ENCODE measurements at regions not wholly inside any gene's neighbourhood (a gene's known extent, or its start where the extent isn't known, plus 50 kb on each side); places are given as distances from the start of the nearest gene placed in this dataset.

DNA sequence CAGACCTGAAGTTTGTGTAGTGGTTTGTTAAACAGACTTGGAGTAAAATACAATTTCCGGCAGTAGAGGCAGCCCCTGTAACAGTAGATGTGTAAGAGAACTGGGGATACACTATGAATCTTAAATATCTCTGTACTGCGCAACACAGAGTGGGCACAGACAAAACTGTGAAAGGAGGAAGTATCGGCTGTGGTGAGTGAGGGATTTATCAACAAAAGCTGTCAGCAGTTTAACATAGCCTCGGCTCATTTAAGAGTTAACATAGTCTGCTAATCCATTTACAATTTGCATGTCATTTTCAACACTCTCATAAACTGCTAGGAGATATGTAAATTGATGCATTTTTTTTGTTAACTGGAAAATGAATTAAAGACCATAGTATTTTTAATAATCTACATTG lies 225.2 kb downstream of the ZWINT start:
- no peaks in the 10 kb centered on the region for H3K27me3 ChIP-seq (ENCODE audit: insufficient read depth, low read depth)
- H3F3A ChIP-seq (ENCODE audit: insufficient read depth, low read depth), result no peaks in the 10 kb centered on the region
- no peak for TF ChIP-seq EZH2 (IDR thresholded peaks at IDR 0.05; ENCODE audit: low read depth)
- TF ChIP-seq, protein P1, sequence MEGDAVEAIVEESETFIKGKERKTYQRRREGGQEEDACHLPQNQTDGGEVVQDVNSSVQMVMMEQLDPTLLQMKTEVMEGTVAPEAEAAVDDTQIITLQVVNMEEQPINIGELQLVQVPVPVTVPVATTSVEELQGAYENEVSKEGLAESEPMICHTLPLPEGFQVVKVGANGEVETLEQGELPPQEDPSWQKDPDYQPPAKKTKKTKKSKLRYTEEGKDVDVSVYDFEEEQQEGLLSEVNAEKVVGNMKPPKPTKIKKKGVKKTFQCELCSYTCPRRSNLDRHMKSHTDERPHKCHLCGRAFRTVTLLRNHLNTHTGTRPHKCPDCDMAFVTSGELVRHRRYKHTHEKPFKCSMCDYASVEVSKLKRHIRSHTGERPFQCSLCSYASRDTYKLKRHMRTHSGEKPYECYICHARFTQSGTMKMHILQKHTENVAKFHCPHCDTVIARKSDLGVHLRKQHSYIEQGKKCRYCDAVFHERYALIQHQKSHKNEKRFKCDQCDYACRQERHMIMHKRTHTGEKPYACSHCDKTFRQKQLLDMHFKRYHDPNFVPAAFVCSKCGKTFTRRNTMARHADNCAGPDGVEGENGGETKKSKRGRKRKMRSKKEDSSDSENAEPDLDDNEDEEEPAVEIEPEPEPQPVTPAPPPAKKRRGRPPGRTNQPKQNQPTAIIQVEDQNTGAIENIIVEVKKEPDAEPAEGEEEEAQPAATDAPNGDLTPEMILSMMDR (conservative IDR thresholded peaks at IDR 0.05), result no peak
- no TSS peak for BruUV-seq (replicated peaks)
- H3K27ac ChIP-seq, result no peak overlapping the region
- no peaks in the 10 kb centered on the region for H3K4me1 ChIP-seq (replicated peaks; ENCODE audit: insufficient read depth)
- no peaks in the 10 kb centered on the region for H3K36me3 ChIP-seq (ENCODE audit: low read depth)
- H3K79me2 ChIP-seq (ENCODE audit: low read depth), result no peaks in the 10 kb centered on the region
- no peaks in the 10 kb centered on the region for H3K9me2 ChIP-seq (ENCODE audit: insufficient read depth)
- CTCF ChIA-PET, result no interaction called here
- no peaks in the 10 kb centered on the region; the same call in 1 of the 2 replicates for H4K20me1 ChIP-seq (ENCODE audit: insufficient read depth)
- no peak overlapping the region for H2AFZ ChIP-seq
- POLR2A ChIA-PET (ENCODE audit: unreplicated experiment), result no interaction called here
- H3K4me3 ChIP-seq, result no peak overlapping the region
- H3K9me3 ChIP-seq (ENCODE audit: insufficient read depth, low read depth), result no peaks in the 10 kb centered on the region
- H3K4me2 ChIP-seq, result no peak overlapping the region
- DNase-seq, result no peak
- intact Hi-C loops (cut with micrococcal nuclease; ENCODE audit: unreplicated experiment), result no loop called here

DNA sequence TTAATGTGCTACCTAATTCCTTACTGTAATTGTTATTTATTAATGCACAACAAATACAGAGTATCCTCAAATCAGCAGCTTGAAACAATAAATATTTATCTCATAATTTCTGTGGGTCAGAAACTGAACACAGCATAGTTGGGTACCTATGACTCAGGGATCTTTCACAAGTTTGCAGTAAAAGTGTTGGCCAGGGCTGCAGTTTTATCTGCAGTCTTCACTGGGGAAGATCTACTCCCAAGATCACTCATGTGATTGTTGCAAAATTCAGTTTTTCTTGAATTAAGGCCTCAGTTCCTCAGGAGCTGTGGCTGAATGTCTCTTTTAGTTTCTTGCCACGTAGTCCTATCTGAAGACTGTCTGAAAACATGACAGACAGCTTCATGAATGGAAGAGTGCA lies 237.8 kb downstream of the ZWINT start:
- POLR2A ChIA-PET (ENCODE audit: unreplicated experiment), result no interaction called here
- DNase-seq, result no peak

DNA sequence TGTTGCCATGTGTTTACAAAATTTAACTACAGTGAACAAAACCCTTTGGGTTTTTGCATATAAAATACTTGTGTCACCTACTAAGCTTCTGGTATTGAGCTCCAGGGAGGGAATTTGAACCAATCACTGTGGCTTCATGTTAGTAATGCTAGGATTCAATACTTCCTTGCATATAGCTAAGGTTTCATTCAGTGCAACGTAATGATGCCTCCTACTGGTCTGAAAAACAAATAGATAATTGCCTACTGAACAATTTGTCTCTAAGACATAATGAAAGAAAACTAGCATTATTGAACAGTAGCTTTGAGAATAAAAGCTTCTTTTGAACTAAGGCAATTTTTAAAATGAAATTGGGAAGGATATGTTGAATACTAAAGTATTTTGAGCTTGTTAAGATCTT lies 244.4 kb downstream of the ZWINT start:
- CTCF ChIA-PET, result no interaction called here

More for the DNA sequence above, 237.8 kb downstream of the ZWINT start:
- H2AFZ ChIP-seq, result no peak overlapping the region
- H3K79me2 ChIP-seq (ENCODE audit: low read depth), result no peaks in the 10 kb centered on the region
- no peaks in the 10 kb centered on the region for H3K27me3 ChIP-seq (ENCODE audit: insufficient read depth, low read depth)
- H4K20me1 ChIP-seq (ENCODE audit: insufficient read depth), result no peaks in the 10 kb centered on the region
- H3K9me2 ChIP-seq (ENCODE audit: insufficient read depth), result no peaks in the 10 kb centered on the region
- TF ChIP-seq, protein P1 (conservative IDR thresholded peaks at IDR 0.05), result no peak
- TF ChIP-seq EZH2 (IDR thresholded peaks at IDR 0.05; ENCODE audit: low read depth), result no peak
- no peaks in the 10 kb centered on the region for H3K36me3 ChIP-seq (ENCODE audit: low read depth)
- CTCF ChIA-PET, result no interaction called here
- no peak overlapping the region for H3K27ac ChIP-seq
- intact Hi-C loops (cut with micrococcal nuclease; ENCODE audit: unreplicated experiment), result no loop called here
- no peaks in the 10 kb centered on the region for H3K9me3 ChIP-seq (ENCODE audit: insufficient read depth, low read depth)
- no peak overlapping the region for H3K4me2 ChIP-seq
- no peaks in the 10 kb centered on the region for H3K4me1 ChIP-seq (replicated peaks; ENCODE audit: insufficient read depth)
- no peaks in the 10 kb centered on the region for H3F3A ChIP-seq (ENCODE audit: insufficient read depth, low read depth)
- H3K4me3 ChIP-seq, result no peak overlapping the region
- no TSS peak for BruUV-seq (replicated peaks)

More for the DNA sequence above, 244.4 kb downstream of the ZWINT start:
- Histone ChIP-seq H3K9me3 (ENCODE audit: insufficient read depth, low read depth) (no peaks in the 10 kb centered on the region), H3K9me2 (ENCODE audit: insufficient read depth) (no peaks in the 10 kb centered on the region), H2AFZ (no peak overlapping the region), H3K36me3 (ENCODE audit: low read depth) (no peaks in the 10 kb centered on the region), H3K27me3 (ENCODE audit: insufficient read depth, low read depth) (no peaks in the 10 kb centered on the region), H4K20me1 (ENCODE audit: insufficient read depth) (no peaks in the 10 kb centered on the region), H3K4me2 (no peak overlapping the region), H3F3A (ENCODE audit: insufficient read depth, low read depth) (no peaks in the 10 kb centered on the region), H3K4me3 (no peak overlapping the region), H3K79me2 (ENCODE audit: low read depth) (no peaks in the 10 kb centered on the region), H3K4me1 (replicated peaks; ENCODE audit: insufficient read depth) (no peaks in the 10 kb centered on the region), H3K27ac (no peak overlapping the region)
- no peak for TF ChIP-seq EZH2 (IDR thresholded peaks at IDR 0.05; ENCODE audit: low read depth)
- TF ChIP-seq, protein P1 (conservative IDR thresholded peaks at IDR 0.05), result no peak; the same call in 1 of the 2 replicates
- BruUV-seq (replicated peaks), result no TSS peak
- DNase-seq, result no peak
- intact Hi-C loops (cut with micrococcal nuclease; ENCODE audit: unreplicated experiment), result no loop called here
- POLR2A ChIA-PET (ENCODE audit: unreplicated experiment), result no interaction called here
